Neutrophil (primary cell): ENCODE measurements at regions not wholly inside any gene's neighbourhood (a gene's known extent, or its start where the extent isn't known, plus 50 kb on each side); places are given as distances from the start of the nearest gene placed in this dataset.

Experiments used
- H3K27ac ChIP-seq: fragments of 200-600 bp; sonication (generic); 2 replicates; pipeline ENCODE4 v1.5.1; 2016; ENCODE audit warnings: mild to moderate bottlenecking, moderate library complexity
- H3K27me3 ChIP-seq: fragments of 200-600 bp; sonication (generic); 2 replicates; pipeline ENCODE4 v1.6.0; 2016; ENCODE audit warnings: mild to moderate bottlenecking
- H3K36me3 ChIP-seq: fragments of 200-600 bp; sonication (generic); 2 replicates; pipeline ENCODE4 v1.5.1; 2017
- H3K4me1 ChIP-seq, 2 experiments: fragments of 200-600 bp in 1 of 2; sonication (generic) in 1 of 2; 1 replicate in 1 of 2; 2 replicates in 1 of 2; pipeline versions ENCODE4 v1.5.1 to v1.6.1; 2013 to 2016; ENCODE audit warnings: low read depth in 1 of 2, low read length in 1 of 2, mild to moderate bottlenecking in 1 of 2, moderate library complexity in 1 of 2; ENCODE audit not compliant: control insufficient read depth in 1 of 2, insufficient read depth in 1 of 2
- H3K4me3 ChIP-seq, 2 experiments: fragments of 200-600 bp in 1 of 2; sonication (generic) in 1 of 2; 1 replicate in 1 of 2; 2 replicates in 1 of 2; pipeline ENCODE4 v1.5.1; 2013 to 2016; ENCODE audit warnings: low read depth in 1 of 2, low read length in 1 of 2, mild to moderate bottlenecking in 1 of 2, moderate library complexity in 1 of 2
- H3K9me3 ChIP-seq: fragments of 200-600 bp; sonication (generic); 2 replicates; pipeline ENCODE4 v1.5.1; 2016
- CTCF ChIP-seq: fragments of 200-600 bp; sonication (generic); IDR thresholded peaks from 2 replicates; pipeline ENCODE4 v1.5.1; 2016; ENCODE audit warnings: antibody characterized with exemption

- H3K9me3 ChIP-seq, result no peaks in the 10 kb centered on the region
- no peak for TF ChIP-seq CTCF
- no peaks in the 10 kb centered on the region for H3K4me1 ChIP-seq
- H3K27me3 ChIP-seq, result peaks cover 46% of the 10 kb centered on the region
- H3K27ac ChIP-seq, result no peak overlapping the region
- H3K36me3 ChIP-seq, result no peaks in the 10 kb centered on the region
- H3K4me3 ChIP-seq, result no peak overlapping the region
These were observed 135.9 kb downstream of the AACS start for GRCh38 chr12:125201090-125201489.

GRCh38 chr12:125201940-125202339 is 136.7 kb downstream of the AACS start:
- H3K9me3 ChIP-seq, result no peaks in the 10 kb centered on the region
- no peak for TF ChIP-seq CTCF
- H3K36me3 ChIP-seq, result no peaks in the 10 kb centered on the region

GRCh38 chr12:125202421-125202820 is 137.2 kb downstream of the AACS start:
- Histone ChIP-seq H3K27me3 (peaks cover 43% of the 10 kb centered on the region), H3K36me3 (no peaks in the 10 kb centered on the region), H3K9me3 (no peaks in the 10 kb centered on the region), H3K4me1 (no peaks in the 10 kb centered on the region), H3K4me3 (no peak overlapping the region), H3K27ac (no peak overlapping the region)
- no peak for TF ChIP-seq CTCF

More at GRCh38 chr12:125201940-125202339, 136.7 kb downstream of the AACS start:
- Histone ChIP-seq H3K4me3 (no peak overlapping the region), H3K27me3 (peaks cover 40% of the 10 kb centered on the region), H3K27ac (no peak overlapping the region), H3K4me1 (no peaks in the 10 kb centered on the region)

- no peak for TF ChIP-seq CTCF
- Histone ChIP-seq H3K27ac (no peak overlapping the region), H3K4me3 (no peak overlapping the region), H3K4me1 (no peaks in the 10 kb centered on the region), H3K9me3 (no peaks in the 10 kb centered on the region), H3K36me3 (no peaks in the 10 kb centered on the region), H3K27me3 (peaks cover 43% of the 10 kb centered on the region)
These were observed 138.0 kb downstream of the AACS start for GRCh38 chr12:125203145-125203765.

- H3K36me3 ChIP-seq, result no peaks in the 10 kb centered on the region
- TF ChIP-seq CTCF, result no peak
- H3K27me3 ChIP-seq, result peaks cover 24% of the 10 kb centered on the region
- no peak overlapping the region for H3K27ac ChIP-seq
- H3K4me3 ChIP-seq, result no peak overlapping the region
- no peaks in the 10 kb centered on the region for H3K9me3 ChIP-seq
- no peaks in the 10 kb centered on the region for H3K4me1 ChIP-seq
These were observed 140.2 kb downstream of the AACS start for GRCh38 chr12:125205386-125205785.
